ENCODE measurements at regions not wholly inside any gene's neighbourhood (a gene's known extent, or its start where the extent isn't known, plus 50 kb on each side); places are given as distances from the start of the nearest gene placed in this dataset.

DNA sequence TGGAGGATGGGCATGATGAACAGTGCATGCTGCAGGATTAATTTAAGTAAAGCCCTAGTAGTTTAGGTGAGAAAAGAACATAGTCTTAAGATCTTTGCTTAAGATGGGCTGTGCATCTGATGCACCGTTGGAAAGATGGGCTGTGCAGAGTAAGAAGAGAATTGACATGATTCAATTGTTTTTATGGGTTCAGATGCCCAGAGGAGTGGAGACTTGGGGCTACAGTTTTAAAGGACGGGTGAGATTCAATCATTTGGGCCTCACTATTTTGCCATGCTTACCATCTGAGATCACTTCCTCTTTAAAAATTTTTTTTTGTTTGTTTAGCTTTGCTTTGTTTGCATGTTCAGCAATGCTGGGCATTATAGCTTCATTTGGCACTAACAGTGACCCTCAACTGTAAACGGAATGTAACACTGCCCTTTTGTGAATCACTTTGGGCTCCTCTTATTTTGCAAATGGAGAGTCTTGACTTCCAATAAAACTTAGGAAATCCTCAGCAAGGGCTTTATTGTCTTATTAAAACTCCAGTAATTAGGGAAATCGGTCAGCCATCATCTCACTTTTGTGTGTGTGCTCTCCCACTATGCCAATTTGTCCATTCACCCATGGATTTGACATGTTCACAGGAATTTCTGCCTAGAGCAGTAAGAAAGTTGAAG lies 216.1 kb upstream of the TLL1 start:
- Histone ChIP-seq H3K36me3 (no peaks in the 10 kb centered on the region), H3K27me3 (ENCODE audit: low read depth) (no peaks in the 10 kb centered on the region), H3K9me3 (peaks cover 5% of the 10 kb centered on the region), H3K27ac (no peak overlapping the region), H3K4me3 (no peak overlapping the region), H3K4me1 (no peaks in the 10 kb centered on the region)
- intact Hi-C loops (cut with DNase I): no loop called here
- no peak for ATAC-seq
- TF ChIP-seq, protein P1, sequence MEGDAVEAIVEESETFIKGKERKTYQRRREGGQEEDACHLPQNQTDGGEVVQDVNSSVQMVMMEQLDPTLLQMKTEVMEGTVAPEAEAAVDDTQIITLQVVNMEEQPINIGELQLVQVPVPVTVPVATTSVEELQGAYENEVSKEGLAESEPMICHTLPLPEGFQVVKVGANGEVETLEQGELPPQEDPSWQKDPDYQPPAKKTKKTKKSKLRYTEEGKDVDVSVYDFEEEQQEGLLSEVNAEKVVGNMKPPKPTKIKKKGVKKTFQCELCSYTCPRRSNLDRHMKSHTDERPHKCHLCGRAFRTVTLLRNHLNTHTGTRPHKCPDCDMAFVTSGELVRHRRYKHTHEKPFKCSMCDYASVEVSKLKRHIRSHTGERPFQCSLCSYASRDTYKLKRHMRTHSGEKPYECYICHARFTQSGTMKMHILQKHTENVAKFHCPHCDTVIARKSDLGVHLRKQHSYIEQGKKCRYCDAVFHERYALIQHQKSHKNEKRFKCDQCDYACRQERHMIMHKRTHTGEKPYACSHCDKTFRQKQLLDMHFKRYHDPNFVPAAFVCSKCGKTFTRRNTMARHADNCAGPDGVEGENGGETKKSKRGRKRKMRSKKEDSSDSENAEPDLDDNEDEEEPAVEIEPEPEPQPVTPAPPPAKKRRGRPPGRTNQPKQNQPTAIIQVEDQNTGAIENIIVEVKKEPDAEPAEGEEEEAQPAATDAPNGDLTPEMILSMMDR (IDR thresholded peaks at IDR 0.05): no peak
- no peak for DNase-seq

DNA sequence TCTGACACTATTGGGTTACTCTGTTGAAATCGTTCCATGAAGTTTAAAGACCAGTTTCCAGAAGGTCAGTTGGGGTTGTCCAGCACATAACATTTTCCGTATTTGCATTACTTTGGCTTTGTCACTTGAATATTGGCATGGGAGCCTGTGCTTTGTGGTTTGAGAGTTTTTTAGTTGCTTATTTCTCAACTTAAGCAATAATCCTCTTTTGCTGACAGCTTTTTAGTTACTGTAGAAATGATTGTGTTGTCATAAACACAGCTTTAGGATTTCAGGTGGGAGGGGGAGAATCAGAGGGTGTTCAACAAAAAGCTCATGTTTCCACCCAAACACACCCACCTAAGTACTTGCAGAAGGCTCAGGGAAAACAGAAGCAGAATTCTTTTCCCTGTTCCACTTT lies 210.7 kb upstream of the TLL1 start:
- no peak for ATAC-seq
- H3K36me3 ChIP-seq: no peaks in the 10 kb centered on the region
- H3K27me3 ChIP-seq (ENCODE audit: low read depth): no peaks in the 10 kb centered on the region
- TF ChIP-seq, protein P1 (IDR thresholded peaks at IDR 0.05): no peak
- DNase-seq: no peak
- intact Hi-C loops (cut with DNase I): no loop called here
- no peak overlapping the region for H3K27ac ChIP-seq
- no peaks in the 10 kb centered on the region for H3K9me3 ChIP-seq
- no peaks in the 10 kb centered on the region for H3K4me1 ChIP-seq
- no peak overlapping the region for H3K4me3 ChIP-seq

DNA sequence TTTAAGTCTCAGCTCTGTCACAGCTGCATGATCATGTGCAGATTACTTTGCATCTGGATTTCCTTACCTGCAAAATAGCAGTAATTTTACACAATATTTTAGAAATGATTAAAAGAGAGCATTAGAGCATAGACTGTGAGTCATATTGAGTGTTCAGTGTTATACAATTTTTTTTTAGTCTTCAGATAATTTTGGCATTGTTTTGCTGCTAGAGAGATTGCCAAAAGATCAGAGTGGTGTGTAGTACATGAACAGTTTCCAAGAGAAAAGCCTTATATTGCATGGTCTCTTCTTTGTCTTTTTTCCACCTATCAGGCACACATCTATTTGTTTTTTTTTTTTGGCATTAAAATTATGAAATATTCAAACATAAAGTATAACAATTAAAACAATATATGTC lies 209.6 kb upstream of the TLL1 start:
- no peak for ATAC-seq
- intact Hi-C loops (cut with DNase I): no loop called here
- H3K9me3 ChIP-seq: no peaks in the 10 kb centered on the region
- TF ChIP-seq, protein P1 (IDR thresholded peaks at IDR 0.05): no peak
- no peak overlapping the region for H3K4me3 ChIP-seq
- H3K36me3 ChIP-seq: no peaks in the 10 kb centered on the region
- H3K27me3 ChIP-seq (ENCODE audit: low read depth): no peaks in the 10 kb centered on the region
- no peaks in the 10 kb centered on the region for H3K4me1 ChIP-seq
- no peak for DNase-seq
- H3K27ac ChIP-seq: no peak overlapping the region

DNA sequence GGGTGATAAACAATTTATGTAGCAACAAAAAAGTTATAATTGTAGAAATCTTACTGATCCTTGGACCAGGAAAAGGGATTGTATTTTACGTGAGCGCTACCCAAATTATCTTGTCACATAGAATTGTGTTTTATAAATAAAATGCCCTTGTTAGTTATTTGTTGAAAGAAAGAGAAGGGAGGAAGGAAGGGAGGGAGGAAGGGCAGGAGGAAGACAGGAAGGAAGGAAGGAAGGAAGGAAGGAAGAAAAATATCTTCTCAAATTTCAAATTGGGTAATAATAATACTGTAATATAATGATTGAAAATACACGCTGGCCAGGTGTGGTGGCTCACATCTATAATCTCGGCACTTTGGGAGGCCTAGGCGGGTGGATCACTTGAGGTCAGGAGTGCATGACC lies 206.2 kb upstream of the TLL1 start:
- no peak for ATAC-seq
- TF ChIP-seq, protein P1 (IDR thresholded peaks at IDR 0.05): no peak
- H3K9me3 ChIP-seq: no peaks in the 10 kb centered on the region
- DNase-seq: no peak
- H3K27me3 ChIP-seq (ENCODE audit: low read depth): no peaks in the 10 kb centered on the region
- no peaks in the 10 kb centered on the region for H3K4me1 ChIP-seq
- H3K4me3 ChIP-seq: no peak overlapping the region
- H3K27ac ChIP-seq: no peak overlapping the region
- intact Hi-C loops (cut with DNase I): no loop called here
- H3K36me3 ChIP-seq: no peaks in the 10 kb centered on the region

DNA sequence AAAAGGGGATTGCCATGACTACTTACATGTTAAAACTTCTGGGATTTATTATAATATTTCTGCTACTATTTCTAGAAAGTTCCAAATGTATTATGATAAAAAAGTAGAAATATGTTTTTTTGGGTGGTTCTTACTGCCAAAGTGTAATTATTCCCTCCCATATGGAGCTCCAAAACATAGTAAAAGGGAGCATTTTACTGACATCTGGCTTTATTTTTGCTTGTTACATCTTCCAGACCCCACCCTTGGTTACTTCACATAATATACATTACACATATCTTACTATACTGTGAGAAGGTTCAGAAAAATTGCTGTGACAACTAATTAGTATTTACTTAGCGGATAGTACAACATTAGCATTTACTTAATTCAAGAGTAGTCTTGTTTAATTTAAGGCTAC lies 205.1 kb upstream of the TLL1 start:
- DNase-seq: no peak
- H3K4me3 ChIP-seq: no peak overlapping the region
- TF ChIP-seq, protein P1 (IDR thresholded peaks at IDR 0.05): no peak
- no peak overlapping the region for H3K27ac ChIP-seq
- H3K4me1 ChIP-seq: no peaks in the 10 kb centered on the region
- H3K9me3 ChIP-seq: no peaks in the 10 kb centered on the region
- H3K36me3 ChIP-seq: no peaks in the 10 kb centered on the region
- ATAC-seq: no peak
- intact Hi-C loops (cut with DNase I): no loop called here
- no peaks in the 10 kb centered on the region for H3K27me3 ChIP-seq (ENCODE audit: low read depth)
